PC-9 (cell line): ENCODE measurements at regions not wholly inside any gene's neighbourhood (a gene's known extent, or its start where the extent isn't known, plus 50 kb on each side); places are given as distances from the start of the nearest gene placed in this dataset.

Experiments
- BruUV-seq: library from RNA; stranded (reverse); fragments of 400-500 nt; replicated peaks from 2 replicates; lab custom pipeline; 2021; lab: Mats Ljungman, UMichigan
- CTCF ChIA-PET: fragments of 300-600 bp; sonication (Branson Sonifier 250); formaldehyde crosslinking; loops from one replicate; lab custom pipeline; 2022; ENCODE audit warnings: antibody characterized with exemption; lab: Charles Lee
- POLR2A ChIA-PET: fragments of 300-600 bp; sonication (Branson Sonifier 250); formaldehyde crosslinking; loops from one replicate; lab custom pipeline; 2022; ENCODE audit warnings: antibody characterized with exemption; ENCODE audit not compliant: unreplicated experiment; lab: Charles Lee
- DNase-seq, 2 experiments: peaks; one replicate each; pipeline versions ENCODE4 v3.0.0 to v3.0.0-alpha.2; 2015 to 2022; ENCODE audit warnings: mixed read lengths in 1 of 2
- H2AFZ ChIP-seq: fragments of 200-600 bp; sonication (generic); 2 replicates; pipeline ENCODE4 v1.8.1; 2017; ENCODE audit warnings: antibody characterized with exemption
- H3F3A ChIP-seq: fragments of 200-600 bp; sonication (generic); 2 replicates; pipeline ENCODE4 v1.8.1; 2017; ENCODE audit warnings: antibody characterized with exemption, mild to moderate bottlenecking, low read depth; ENCODE audit not compliant: insufficient read depth
- H3K27ac ChIP-seq: fragments of 200-600 bp; sonication (generic); 2 replicates; pipeline ENCODE4 v1.6.1; 2016; ENCODE audit warnings: mixed run types
- H3K27me3 ChIP-seq: fragments of 200-600 bp; sonication (generic); 2 replicates; pipeline ENCODE4 v1.6.1; 2016; ENCODE audit warnings: low read depth, mixed run types; ENCODE audit not compliant: insufficient read depth
- H3K36me3 ChIP-seq: fragments of 200-600 bp; sonication (generic); 2 replicates; pipeline ENCODE4 v1.6.1; 2016; ENCODE audit warnings: low read depth, mixed run types
- H3K4me1 ChIP-seq: fragments of 200-600 bp; sonication (generic); replicated peaks from 2 replicates; pipeline ENCODE4 v1.6.1; 2016; ENCODE audit warnings: mixed run types; ENCODE audit not compliant: insufficient read depth
- H3K4me2 ChIP-seq: fragments of 200-600 bp; sonication (generic); 2 replicates; pipeline ENCODE4 v1.6.1; 2017; ENCODE audit warnings: mixed run types
- H3K4me3 ChIP-seq: fragments of 200-600 bp; sonication (generic); 2 replicates; pipeline ENCODE4 v1.6.1; 2016; ENCODE audit warnings: mixed run types
- H3K79me2 ChIP-seq: fragments of 200-600 bp; sonication (generic); 2 replicates; pipeline ENCODE4 v1.6.1; 2017; ENCODE audit warnings: low read depth, mixed run types
- H3K9me2 ChIP-seq: fragments of 200-600 bp; sonication (generic); 2 replicates; pipeline ENCODE4 v1.8.1; 2017; ENCODE audit warnings: mild to moderate bottlenecking; ENCODE audit not compliant: insufficient read depth
- H3K9me3 ChIP-seq: fragments of 200-600 bp; sonication (generic); 2 replicates; pipeline ENCODE4 v1.8.1; 2016; ENCODE audit warnings: low read depth; ENCODE audit not compliant: insufficient read depth
- H4K20me1 ChIP-seq: fragments of 200-600 bp; sonication (generic); 2 replicates; pipeline ENCODE4 v1.8.1; 2017; ENCODE audit not compliant: insufficient read depth
- CTCF ChIP-seq: fragments of 200-600 bp; sonication (generic); conservative IDR thresholded peaks from 2 replicates; pipeline ENCODE4 v1.6.1; 2017; ENCODE audit warnings: mixed run types, antibody characterized with exemption, mild to moderate bottlenecking, moderate library complexity
- EZH2 ChIP-seq: fragments of 200-600 bp; sonication (generic); IDR thresholded peaks from 2 replicates; pipeline ENCODE4 v1.8.0; 2017; ENCODE audit warnings: antibody characterized with exemption, low read depth
- intact Hi-C: fragments of 100-400 bp; cut with micrococcal nuclease; formaldehyde crosslinking; loops from one replicate; pipeline ENCODE4 v1.10.0; 2022; ENCODE audit not compliant: unreplicated experiment

- DNase-seq, result no peak
- Histone ChIP-seq H2AFZ (peak overlapping the region; percentile 23; the same call in 1 of the 2 replicates), H3K4me2 (no peak overlapping the region), H4K20me1 (no peaks in the 10 kb centered on the region), H3K4me3 (no peak overlapping the region), H3K79me2 (no peaks in the 10 kb centered on the region), H3K27me3 (no peaks in the 10 kb centered on the region), H3K9me2 (no peaks in the 10 kb centered on the region), H3K36me3 (no peaks in the 10 kb centered on the region), H3K9me3 (no peaks in the 10 kb centered on the region), H3F3A (no peaks in the 10 kb centered on the region; the same call in 1 of the 2 replicates), H3K4me1 (no peaks in the 10 kb centered on the region), H3K27ac (no peak overlapping the region)
- ChIA-PET CTCF (no interaction called here), POLR2A (no interaction called here)
- no peak for TF ChIP-seq EZH2
- intact Hi-C loops, result no loop called here
- BruUV-seq, result no TSS peak
These were observed 641.9 kb downstream of the OTOL1 start for GRCh38 chr3:162138509-162138908.

GRCh38 chr3:162139841-162140240 is 643.2 kb downstream of the OTOL1 start:
- no peak overlapping the region for H3K4me3 ChIP-seq
- no peaks in the 10 kb centered on the region; the same call in 1 of the 2 replicates for H3F3A ChIP-seq
- no peaks in the 10 kb centered on the region for H3K9me3 ChIP-seq
- POLR2A ChIA-PET, result no interaction called here
- H3K27ac ChIP-seq, result no peak overlapping the region
- H4K20me1 ChIP-seq, result no peaks in the 10 kb centered on the region
- no peaks in the 10 kb centered on the region for H3K9me2 ChIP-seq
- TF ChIP-seq EZH2 (no peak), CTCF (no peak)
- H2AFZ ChIP-seq, result no peak overlapping the region
- CTCF ChIA-PET, result no interaction called here
- intact Hi-C loops, result no loop called here
- no peaks in the 10 kb centered on the region for H3K4me1 ChIP-seq
- DNase-seq, result no peak
- no TSS peak for BruUV-seq
- H3K79me2 ChIP-seq, result no peaks in the 10 kb centered on the region
- no peaks in the 10 kb centered on the region for H3K27me3 ChIP-seq
- no peaks in the 10 kb centered on the region for H3K36me3 ChIP-seq
- H3K4me2 ChIP-seq, result no peak overlapping the region

GRCh38 chr3:162141272-162141791 is 644.7 kb downstream of the OTOL1 start:
- H3K36me3 ChIP-seq, result no peaks in the 10 kb centered on the region
- no peaks in the 10 kb centered on the region for H3K27me3 ChIP-seq
- no peak for TF ChIP-seq EZH2
- TF ChIP-seq CTCF, result no peak
- DNase-seq, result no peak
- ChIA-PET CTCF (no interaction called here), POLR2A (no interaction called here)
- no peak overlapping the region for H3K4me3 ChIP-seq
- no peaks in the 10 kb centered on the region for H3K4me1 ChIP-seq
- no peaks in the 10 kb centered on the region for H3K9me2 ChIP-seq
- no peaks in the 10 kb centered on the region for H3K79me2 ChIP-seq
- BruUV-seq, result no TSS peak
- H2AFZ ChIP-seq, result no peak overlapping the region
- no peak overlapping the region for H3K27ac ChIP-seq
- H3K9me3 ChIP-seq, result no peaks in the 10 kb centered on the region
- no peaks in the 10 kb centered on the region for H4K20me1 ChIP-seq
- intact Hi-C loops, result no loop called here
- no peaks in the 10 kb centered on the region; the same call in 1 of the 2 replicates for H3F3A ChIP-seq
- no peak overlapping the region for H3K4me2 ChIP-seq

GRCh38 chr3:162142511-162142910 is 645.9 kb downstream of the OTOL1 start:
- Histone ChIP-seq H3K36me3 (no peaks in the 10 kb centered on the region), H4K20me1 (no peaks in the 10 kb centered on the region), H3F3A (no peaks in the 10 kb centered on the region; the same call in 1 of the 2 replicates), H3K9me2 (no peaks in the 10 kb centered on the region), H3K79me2 (no peaks in the 10 kb centered on the region), H3K4me1 (no peaks in the 10 kb centered on the region), H3K27ac (no peak overlapping the region), H3K9me3 (no peaks in the 10 kb centered on the region), H3K4me2 (no peak overlapping the region), H3K27me3 (no peaks in the 10 kb centered on the region), H3K4me3 (no peak overlapping the region), H2AFZ (no peak overlapping the region)
- ChIA-PET POLR2A (no interaction called here), CTCF (no interaction called here)
- TF ChIP-seq EZH2 (no peak), CTCF (no peak)
- DNase-seq, result no peak
- intact Hi-C loops, result no loop called here
- no TSS peak for BruUV-seq
